ENCODE measurements at regions not wholly inside any gene's neighbourhood (a gene's known extent, or its start where the extent isn't known, plus 50 kb on each side); places are given as distances from the start of the nearest gene placed in this dataset.
"Not testable (repeated sequence)": the region's sequence is repeated elsewhere in the genome, so short reads cannot be mapped to it uniquely, and the experiment has no call there.

DNA sequence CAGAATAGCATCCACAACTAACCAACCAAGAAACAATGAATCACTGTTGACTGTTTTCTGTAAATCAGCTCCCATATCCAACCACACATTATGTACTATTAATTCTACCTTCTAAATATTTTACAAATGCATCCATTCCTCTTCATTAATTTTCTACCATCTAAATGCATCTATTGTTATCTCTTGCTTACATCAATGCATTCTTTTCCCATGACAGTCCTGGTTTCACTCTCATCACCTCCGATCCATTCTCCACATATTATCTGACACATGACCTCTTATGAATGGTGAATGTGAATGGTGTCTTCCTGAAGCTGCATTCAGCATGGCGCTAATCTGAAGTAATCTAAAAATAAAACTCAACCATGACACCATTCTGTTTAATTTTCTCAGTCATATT, 153.8 kb upstream of the CALCR start:
- H3K27ac Mint-ChIP-seq = no peak overlapping the region
- no peaks in the 10 kb centered on the region for H3K9me3 Mint-ChIP-seq
- H3K4me1 Mint-ChIP-seq (ENCODE audit: low read depth) = no peaks in the 10 kb centered on the region
- no peak for DNase-seq
- ATAC-seq (replicated peaks in 1 of 2) = no peak
- H3K4me3 Mint-ChIP-seq = no peak overlapping the region
- no peaks in the 10 kb centered on the region for H3K36me3 Mint-ChIP-seq (ENCODE audit: insufficient read depth in 2 of 2)
- H3K27me3 Mint-ChIP-seq (ENCODE audit: low read depth) = no peaks in the 10 kb centered on the region

DNA sequence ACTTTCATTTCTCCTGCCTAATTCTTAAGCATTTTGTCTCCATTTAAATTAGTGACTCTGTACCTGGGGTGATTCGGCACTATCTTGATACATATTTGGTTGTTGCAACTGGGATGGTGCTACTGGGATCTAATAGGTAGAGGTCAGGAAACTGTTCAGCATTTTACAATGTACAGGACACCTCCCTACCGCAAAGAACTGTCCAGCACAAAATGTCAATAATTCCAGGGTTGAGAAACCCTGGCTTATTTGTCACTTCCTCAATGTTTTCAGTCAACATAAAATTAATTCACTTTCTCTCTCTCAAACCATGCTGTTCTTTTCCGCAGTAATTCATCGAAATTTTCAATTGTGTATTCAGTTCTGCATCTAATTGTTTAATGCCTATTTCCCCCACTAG, 151.4 kb upstream of the CALCR start:
- Mint-ChIP-seq H3K27me3 (ENCODE audit: low read depth) (no peaks in the 10 kb centered on the region), H3K4me1 (ENCODE audit: low read depth) (no peaks in the 10 kb centered on the region), H3K27ac (no peak overlapping the region), H3K36me3 (ENCODE audit: insufficient read depth in 2 of 2) (no peaks in the 10 kb centered on the region), H3K4me3 (no peak overlapping the region), H3K9me3 (no peaks in the 10 kb centered on the region)
- no peak for ATAC-seq (replicated peaks in 1 of 2)
- DNase-seq = no peak

DNA sequence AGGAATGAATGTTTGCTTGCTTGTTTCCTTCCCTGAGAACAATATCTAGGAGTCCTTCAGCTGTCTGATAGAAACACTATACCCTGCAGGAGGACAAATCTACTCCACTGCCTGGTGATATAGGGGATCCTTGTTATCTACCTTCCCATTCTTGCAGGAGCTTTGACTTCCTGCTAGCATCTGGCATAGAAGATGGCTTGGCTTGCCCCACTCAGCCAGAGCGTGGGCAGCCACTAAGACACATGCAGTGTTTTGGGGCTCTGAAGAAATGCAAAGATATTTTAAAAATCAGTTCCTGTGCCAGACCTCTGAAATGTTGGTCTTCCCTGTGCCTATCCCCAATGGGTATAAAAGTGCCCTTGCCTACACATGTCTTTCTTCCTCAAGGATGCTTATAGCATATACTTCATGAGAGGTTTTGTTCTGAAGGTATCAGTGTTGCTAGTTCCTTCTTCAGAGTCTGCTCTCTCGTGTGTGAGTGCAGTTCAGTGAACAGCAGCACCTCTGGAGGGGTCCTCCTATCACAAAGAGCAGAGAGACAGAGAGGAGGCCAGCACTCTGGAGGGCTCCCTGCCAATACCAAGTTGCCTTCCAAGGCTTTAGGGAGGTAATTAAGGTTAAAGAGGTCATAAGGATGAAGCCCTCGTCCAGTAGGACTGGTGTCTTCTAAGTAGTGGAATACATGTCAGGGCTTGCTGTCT, 149.1 kb upstream of the CALCR start:
- no peaks in the 10 kb centered on the region for H3K4me1 Mint-ChIP-seq (ENCODE audit: low read depth)
- H3K36me3 Mint-ChIP-seq (ENCODE audit: insufficient read depth in 2 of 2) = no peaks in the 10 kb centered on the region
- no peaks in the 10 kb centered on the region for H3K9me3 Mint-ChIP-seq

DNA sequence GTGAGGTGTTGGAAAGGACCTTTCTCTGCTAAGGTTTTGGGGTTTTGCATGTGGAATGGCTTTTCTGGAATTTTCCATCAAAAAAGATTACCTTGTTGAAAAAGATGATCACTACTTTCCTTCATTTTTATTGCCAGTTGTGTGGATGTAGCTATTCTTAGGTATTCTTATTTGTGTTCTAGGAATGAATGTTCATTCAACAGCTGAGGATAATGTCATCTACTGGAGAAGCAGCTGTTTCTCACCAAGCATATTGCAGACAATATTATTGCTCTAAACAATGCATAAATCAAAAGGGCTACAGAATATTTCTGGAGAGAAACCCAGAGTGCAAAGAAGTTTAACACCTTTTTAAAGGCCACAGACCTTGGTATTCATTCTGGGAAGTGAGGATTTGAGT, 145.6 kb upstream of the CALCR start:
- Mint-ChIP-seq H3K27me3 (ENCODE audit: low read depth) (no peaks in the 10 kb centered on the region), H3K9me3 (no peaks in the 10 kb centered on the region), H3K36me3 (ENCODE audit: insufficient read depth in 2 of 2) (no peaks in the 10 kb centered on the region), H3K4me1 (ENCODE audit: low read depth) (no peaks in the 10 kb centered on the region), H3K4me3 (no peak overlapping the region), H3K27ac (no peak overlapping the region)
- ATAC-seq (replicated peaks in 1 of 2) (no peak), DNase-seq (no peak)

More for the DNA sequence above, 149.1 kb upstream of the CALCR start:
- no peak for ATAC-seq (replicated peaks in 1 of 2)
- H3K27me3 Mint-ChIP-seq (ENCODE audit: low read depth) = no peaks in the 10 kb centered on the region
- no peak for DNase-seq
- no peak overlapping the region for H3K4me3 Mint-ChIP-seq
- no peak overlapping the region for H3K27ac Mint-ChIP-seq

DNA sequence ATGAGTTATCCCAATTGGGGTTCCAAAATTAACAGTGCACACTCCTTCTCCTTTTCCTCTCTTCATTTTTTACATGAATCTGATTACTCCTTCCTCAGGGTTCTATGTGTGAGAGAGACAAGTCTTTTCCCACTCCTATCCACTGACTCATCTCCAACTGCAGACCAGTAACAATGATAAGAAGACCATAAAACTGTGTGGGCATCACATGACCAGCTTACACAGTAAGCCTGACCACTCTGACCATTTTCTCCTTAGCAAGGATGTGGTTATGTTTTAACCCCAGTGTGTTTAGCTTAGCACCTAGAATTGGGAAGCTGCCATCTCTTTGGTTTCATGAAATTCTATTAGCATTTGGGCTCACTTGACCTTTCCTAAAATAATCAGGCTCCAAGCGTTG, 145.0 kb upstream of the CALCR start:
- no peak overlapping the region for H3K4me3 Mint-ChIP-seq
- H3K36me3 Mint-ChIP-seq (ENCODE audit: insufficient read depth in 2 of 2) = no peaks in the 10 kb centered on the region
- H3K27me3 Mint-ChIP-seq (ENCODE audit: low read depth) = no peaks in the 10 kb centered on the region
- DNase-seq (no peak), ATAC-seq (replicated peaks in 1 of 2) (no peak)
- H3K9me3 Mint-ChIP-seq = no peaks in the 10 kb centered on the region
- H3K4me1 Mint-ChIP-seq (ENCODE audit: low read depth) = no peaks in the 10 kb centered on the region
- H3K27ac Mint-ChIP-seq = no peak overlapping the region

DNA sequence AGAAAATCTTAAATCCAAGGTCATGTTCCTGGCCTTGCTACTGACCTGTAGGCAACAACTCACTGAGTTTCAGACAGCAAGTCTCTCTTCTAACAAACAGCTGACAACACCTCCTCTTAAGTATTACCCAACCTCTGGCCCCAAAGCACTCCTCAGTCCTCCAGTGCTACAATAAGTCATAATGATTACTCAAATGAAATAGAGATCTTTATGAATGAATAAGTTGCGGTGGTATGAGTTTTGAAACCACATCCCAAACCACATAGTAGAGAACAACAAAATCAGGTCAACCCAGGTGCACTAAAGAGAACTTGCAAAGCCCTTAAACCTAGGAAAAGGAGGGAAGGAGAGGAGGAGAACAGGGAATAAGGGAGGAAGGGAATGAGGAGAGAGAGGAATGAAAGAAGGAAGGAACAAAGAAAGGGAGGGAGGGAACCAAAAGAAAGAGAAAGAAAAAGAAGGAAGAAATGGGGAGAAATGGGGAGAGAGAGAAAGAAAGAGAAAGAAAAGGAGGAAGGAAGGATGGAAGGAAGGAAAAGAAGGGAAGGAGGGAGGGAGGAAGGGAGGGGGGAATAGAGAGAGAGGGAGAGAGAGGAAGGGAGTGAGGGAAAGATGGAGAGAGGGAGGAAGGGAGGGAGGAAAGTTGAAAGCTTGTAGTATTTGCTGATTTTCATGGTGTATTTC, 142.8 kb upstream of the CALCR start:
- Mint-ChIP-seq H3K9me3 (no peaks in the 10 kb centered on the region), H3K4me1 (ENCODE audit: low read depth) (no peaks in the 10 kb centered on the region), H3K4me3 (no peak overlapping the region), H3K27me3 (ENCODE audit: low read depth) (no peaks in the 10 kb centered on the region), H3K36me3 (ENCODE audit: insufficient read depth in 2 of 2) (no peaks in the 10 kb centered on the region), H3K27ac (peak overlapping the region; percentile 33)
- DNase-seq (no peak), ATAC-seq (replicated peaks in 1 of 2) (peak in 1 of 2 donors; percentile 58)

DNA sequence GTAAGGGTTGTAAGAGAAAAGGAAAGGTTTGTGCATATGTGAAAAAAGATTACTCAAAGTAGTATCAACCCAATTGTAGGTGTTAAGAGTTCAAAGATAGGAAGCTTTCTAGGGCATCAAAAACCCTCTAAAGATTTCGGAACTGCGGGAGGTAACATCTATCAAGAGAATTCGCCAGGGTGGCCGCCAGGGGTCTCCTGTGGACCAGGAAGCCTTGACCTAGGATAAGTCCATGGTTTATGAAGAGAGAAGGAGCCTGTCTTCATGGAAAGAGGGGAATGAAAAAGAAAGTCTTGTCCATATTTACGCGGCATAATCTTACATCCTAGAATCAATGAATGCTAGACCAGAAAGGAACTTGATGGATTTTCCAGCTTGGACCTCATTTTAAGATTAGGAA, 140.7 kb upstream of the CALCR start:
- no peaks in the 10 kb centered on the region for H3K36me3 Mint-ChIP-seq (ENCODE audit: insufficient read depth in 2 of 2)
- H3K9me3 Mint-ChIP-seq = peaks cover 0 to 2% of the 10 kb centered on the region in 2 donors
- H3K4me1 Mint-ChIP-seq (ENCODE audit: low read depth) = no peaks in the 10 kb centered on the region
- H3K27me3 Mint-ChIP-seq (ENCODE audit: low read depth) = no peaks in the 10 kb centered on the region
- DNase-seq (peak; percentile 15 to 27), ATAC-seq (replicated peaks in 1 of 2) (no peak)
- H3K4me3 Mint-ChIP-seq = no peak overlapping the region
- no peak overlapping the region for H3K27ac Mint-ChIP-seq

DNA sequence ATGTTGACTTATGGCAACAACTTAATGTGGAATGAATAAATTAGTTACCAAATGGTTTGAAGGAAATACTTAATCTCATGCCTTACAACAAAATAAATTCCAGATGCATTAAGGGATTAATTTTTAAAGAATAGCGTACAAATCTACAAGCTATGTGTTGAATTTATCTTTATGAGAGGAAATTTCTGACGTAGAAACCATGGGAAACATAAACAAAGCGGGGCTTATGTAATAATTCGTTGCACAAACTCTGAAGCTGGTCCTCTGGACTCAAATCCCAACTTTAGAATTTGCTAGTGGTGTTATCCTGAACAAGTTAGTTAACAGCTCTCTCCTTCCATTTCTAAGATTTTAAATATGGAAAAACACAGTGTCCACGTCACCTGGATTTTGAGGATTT, 137.4 kb upstream of the CALCR start:
- Mint-ChIP-seq H3K9me3 (peaks cover 0 to 4% of the 10 kb centered on the region in 2 donors), H3K4me3 (no peak overlapping the region), H3K36me3 (ENCODE audit: insufficient read depth in 2 of 2) (no peaks in the 10 kb centered on the region), H3K4me1 (ENCODE audit: low read depth) (no peaks in the 10 kb centered on the region), H3K27me3 (ENCODE audit: low read depth) (no peaks in the 10 kb centered on the region), H3K27ac (no peak overlapping the region)
- ATAC-seq (replicated peaks in 1 of 2) = no peak
- DNase-seq = no peak

DNA sequence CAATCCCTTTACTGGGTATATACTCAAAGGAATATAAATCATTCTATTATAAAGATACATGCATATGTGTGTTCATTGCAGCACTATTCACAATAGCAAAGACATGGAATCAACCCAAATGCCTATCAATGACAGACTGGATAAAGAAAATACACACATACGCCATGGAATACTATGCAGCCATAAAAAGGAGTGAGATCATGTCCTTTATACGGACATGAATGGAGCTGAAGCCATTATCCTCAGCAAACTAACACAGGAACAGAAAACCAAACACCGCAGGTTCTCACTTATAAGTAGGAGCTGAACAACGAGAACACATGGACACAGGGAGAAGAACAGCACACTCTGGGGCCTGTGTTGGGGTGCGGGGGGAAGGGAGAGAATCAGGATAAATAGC, 133.7 kb upstream of the CALCR start:
- ATAC-seq (replicated peaks in 1 of 2); H3K4me3 Mint-ChIP-seq; H3K4me1 Mint-ChIP-seq (ENCODE audit: low read depth); H3K36me3 Mint-ChIP-seq (ENCODE audit: insufficient read depth in 2 of 2); H3K9me3 Mint-ChIP-seq; H3K27me3 Mint-ChIP-seq (ENCODE audit: low read depth); H3K27ac Mint-ChIP-seq; DNase-seq: not testable (repeated sequence)

DNA sequence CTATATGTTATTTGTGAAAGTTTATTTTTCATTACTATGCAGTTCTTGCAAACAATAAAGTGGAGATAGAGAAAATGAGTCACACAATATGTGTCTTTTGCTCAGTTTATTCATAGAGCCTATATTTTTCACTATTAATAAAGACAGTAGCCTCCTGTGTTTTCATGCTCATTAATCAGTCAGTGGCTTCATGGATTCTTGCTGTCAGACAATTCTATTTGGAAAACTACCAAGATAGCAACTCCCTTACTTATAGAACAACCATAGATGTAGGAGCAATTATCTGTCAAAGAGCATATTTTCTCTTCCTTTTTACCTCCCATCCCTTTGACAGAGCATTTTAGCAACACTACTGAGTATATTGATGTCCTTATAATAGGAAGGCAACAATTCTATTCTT, 132.7 kb upstream of the CALCR start:
- Mint-ChIP-seq H3K9me3 (peaks cover 0 to 4% of the 10 kb centered on the region in 2 donors), H3K36me3 (ENCODE audit: insufficient read depth in 2 of 2) (no peaks in the 10 kb centered on the region), H3K27ac (no peak overlapping the region), H3K4me1 (ENCODE audit: low read depth) (no peaks in the 10 kb centered on the region), H3K27me3 (ENCODE audit: low read depth) (no peaks in the 10 kb centered on the region), H3K4me3 (no peak overlapping the region)
- no peak for ATAC-seq (replicated peaks in 1 of 2)
- no peak for DNase-seq

DNA sequence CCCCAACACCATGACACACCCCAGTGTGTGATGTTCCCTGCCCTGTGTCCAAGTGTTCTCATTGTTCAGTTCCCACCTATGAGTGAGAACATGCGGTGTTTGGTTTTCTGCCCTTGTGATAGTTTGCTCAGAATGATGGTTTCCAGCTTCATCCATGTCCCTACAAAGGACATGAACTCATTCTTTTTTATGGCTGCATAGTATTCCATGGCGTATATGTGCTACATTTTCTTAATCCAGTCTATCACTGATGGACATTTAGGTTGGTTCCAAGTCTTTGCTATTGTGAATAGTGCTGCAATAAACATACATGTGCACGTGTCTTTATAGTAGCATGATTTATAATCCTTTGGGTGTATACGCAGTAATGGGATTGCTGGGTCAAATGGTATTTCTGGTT, 131.6 kb upstream of the CALCR start:
- ATAC-seq (replicated peaks in 1 of 2); H3K9me3 Mint-ChIP-seq; DNase-seq: not testable (repeated sequence)

DNA sequence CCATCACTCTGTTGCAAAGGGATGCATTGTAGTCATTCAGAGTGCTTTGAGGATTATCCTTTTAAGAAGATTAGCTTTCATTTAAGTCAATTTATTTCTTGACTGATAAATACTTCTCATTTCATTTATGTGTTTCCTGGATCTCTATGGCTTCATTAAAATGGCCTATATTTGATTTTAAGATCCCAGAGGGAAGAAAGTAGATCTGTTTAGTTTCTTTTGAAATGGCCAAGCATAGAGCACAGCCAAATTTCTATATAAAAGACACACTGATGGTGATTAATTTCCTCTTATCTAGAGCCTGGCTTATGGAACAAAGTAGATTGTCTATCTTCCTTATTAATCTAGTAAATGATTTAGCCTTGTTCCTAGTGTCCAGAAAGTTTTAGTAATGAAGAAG, 129.7 kb upstream of the CALCR start:
- Mint-ChIP-seq H3K4me3 (no peak overlapping the region), H3K9me3 (peaks cover 0 to 2% of the 10 kb centered on the region in 2 donors), H3K27me3 (ENCODE audit: low read depth) (no peaks in the 10 kb centered on the region), H3K4me1 (ENCODE audit: low read depth) (no peaks in the 10 kb centered on the region), H3K36me3 (ENCODE audit: insufficient read depth in 2 of 2) (no peaks in the 10 kb centered on the region), H3K27ac (no peak overlapping the region)
- ATAC-seq (replicated peaks in 1 of 2) = no peak
- DNase-seq = no peak

More for the DNA sequence above, 131.6 kb upstream of the CALCR start:
- not testable (repeated sequence) for H3K4me1 Mint-ChIP-seq (ENCODE audit: low read depth); H3K36me3 Mint-ChIP-seq (ENCODE audit: insufficient read depth in 2 of 2); H3K27me3 Mint-ChIP-seq (ENCODE audit: low read depth); H3K27ac Mint-ChIP-seq; H3K4me3 Mint-ChIP-seq

DNA sequence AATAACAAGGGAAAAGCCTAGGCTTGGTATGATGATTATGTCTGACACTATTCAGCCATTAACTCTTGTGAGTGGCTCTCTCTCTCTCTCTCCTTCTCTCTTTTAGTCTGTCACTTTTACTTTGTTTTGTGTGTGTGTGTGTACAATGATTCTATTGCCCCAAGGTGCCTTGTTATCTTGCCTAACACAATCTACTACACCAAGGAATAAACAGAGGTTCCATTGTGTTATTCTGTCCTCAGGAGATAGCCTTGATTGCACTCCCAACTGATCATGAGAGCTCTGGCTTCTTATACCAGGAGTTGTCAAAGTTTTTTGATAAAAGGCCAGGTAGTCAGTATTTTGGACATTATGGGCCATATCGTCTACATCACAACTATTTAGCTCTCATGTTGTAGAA, 123.4 kb upstream of the CALCR start:
- Mint-ChIP-seq H3K27ac (no peak overlapping the region), H3K27me3 (ENCODE audit: low read depth) (no peaks in the 10 kb centered on the region), H3K4me1 (ENCODE audit: low read depth) (no peaks in the 10 kb centered on the region), H3K4me3 (no peak overlapping the region), H3K36me3 (ENCODE audit: insufficient read depth in 2 of 2) (no peaks in the 10 kb centered on the region), H3K9me3 (no peaks in the 10 kb centered on the region)
- DNase-seq (no peak), ATAC-seq (replicated peaks in 1 of 2) (no peak)

DNA sequence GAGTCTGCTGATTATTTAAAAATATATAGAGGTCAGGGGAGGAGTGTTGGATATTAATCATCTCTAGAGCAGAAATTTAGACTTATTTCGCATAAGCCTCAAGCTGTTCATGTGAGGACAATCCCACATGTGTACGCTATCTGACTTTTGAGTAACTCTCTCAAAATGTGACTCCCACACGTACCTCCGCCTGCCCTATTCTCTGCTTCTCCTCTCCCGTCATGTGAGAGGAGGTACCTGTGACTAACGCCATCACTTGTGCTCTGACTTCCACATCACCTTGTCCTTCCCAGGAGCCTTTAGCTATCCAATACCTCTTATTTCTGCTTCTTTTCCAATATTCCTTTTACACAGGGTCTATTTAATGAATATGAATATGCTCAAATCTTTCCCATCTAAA, 119.3 kb upstream of the CALCR start:
- Mint-ChIP-seq H3K9me3 (no peaks in the 10 kb centered on the region), H3K36me3 (ENCODE audit: insufficient read depth in 2 of 2) (no peaks in the 10 kb centered on the region), H3K27ac (no peak overlapping the region), H3K27me3 (ENCODE audit: low read depth) (no peaks in the 10 kb centered on the region), H3K4me1 (ENCODE audit: low read depth) (no peaks in the 10 kb centered on the region), H3K4me3 (no peak overlapping the region)
- no peak for ATAC-seq (replicated peaks in 1 of 2)
- no peak for DNase-seq
